ENCODE measurements at regions not wholly inside any gene's neighbourhood (a gene's known extent, or its start where the extent isn't known, plus 50 kb on each side); places are given as distances from the start of the nearest gene placed in this dataset.

DNA sequence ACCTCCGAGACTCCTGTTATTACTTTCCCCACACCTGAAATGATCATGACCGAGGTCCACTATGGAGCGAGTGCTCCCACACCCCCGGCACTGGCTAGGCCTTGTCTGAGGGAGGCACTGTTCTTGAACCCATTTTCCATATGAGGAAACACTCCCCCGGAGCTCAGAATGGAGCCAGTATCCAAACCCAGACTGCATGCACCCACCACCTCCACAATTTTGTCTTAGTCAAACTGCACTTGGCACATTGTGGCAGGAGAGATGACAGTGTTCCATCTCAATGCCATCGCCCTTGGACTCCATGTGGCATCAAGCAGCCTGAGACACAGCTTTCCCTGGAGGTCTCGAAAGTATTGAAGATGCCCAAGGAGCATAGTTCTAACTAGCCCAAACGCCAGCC is 154.1 kb downstream of the NUP210 start:
- DNase-seq: no peak

DNA sequence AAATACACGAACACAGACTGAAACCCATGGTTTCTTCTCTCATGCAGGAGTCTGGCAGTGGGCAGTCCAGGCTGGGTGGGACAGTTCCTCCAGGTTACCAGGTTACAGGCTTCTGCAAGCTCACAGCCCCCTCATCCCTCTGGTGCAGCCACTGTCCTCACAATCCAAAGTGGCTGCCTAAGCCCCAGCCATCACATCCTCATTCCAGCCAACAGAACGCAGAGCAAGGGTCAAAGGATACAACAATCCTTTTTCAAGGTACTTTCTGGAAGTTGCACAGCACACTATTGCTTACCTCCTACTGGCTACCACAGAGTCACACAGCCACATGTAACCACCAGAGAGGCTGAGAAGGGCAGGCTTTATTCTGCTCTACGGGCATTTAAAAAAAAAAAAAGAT is 154.6 kb downstream of the NUP210 start:
- no peak for DNase-seq

DNA sequence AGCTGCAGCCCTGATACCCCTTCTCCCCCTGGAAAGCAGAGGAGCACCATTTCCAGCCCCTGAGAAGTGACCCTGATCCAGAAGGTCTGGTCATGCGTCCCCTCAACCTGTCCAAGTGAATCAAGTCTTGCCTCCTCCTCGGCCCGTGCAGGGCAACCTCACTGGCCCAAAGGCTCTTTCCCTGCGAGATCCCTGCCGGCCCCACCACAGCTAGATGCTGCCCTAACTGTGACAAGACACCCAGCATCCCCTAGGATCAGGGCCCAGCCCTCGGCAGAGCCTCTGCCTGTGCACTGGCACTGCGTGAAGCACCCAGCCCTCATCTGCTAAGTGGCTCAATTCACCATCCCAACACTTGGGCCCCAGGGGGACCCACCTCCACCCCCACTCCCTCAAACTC is 155.1 kb downstream of the NUP210 start:
- no peak for DNase-seq

DNA sequence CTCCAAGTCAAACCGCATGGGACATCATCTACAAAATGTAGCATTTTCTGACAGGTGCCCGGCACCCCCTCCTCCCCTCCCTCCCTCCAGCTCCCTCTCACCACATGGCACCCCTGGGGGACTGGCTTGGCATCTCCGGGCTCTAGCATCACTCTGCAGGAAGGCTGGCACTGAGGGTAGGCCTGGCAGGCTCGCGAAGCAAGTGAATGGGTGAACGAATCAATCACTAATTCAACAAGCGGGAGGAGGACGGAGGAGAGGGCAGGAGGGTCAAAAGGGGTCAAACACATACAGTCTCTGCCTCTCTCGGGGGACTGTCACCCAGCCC is 155.7 kb downstream of the NUP210 start:
- DNase-seq: no peak

DNA sequence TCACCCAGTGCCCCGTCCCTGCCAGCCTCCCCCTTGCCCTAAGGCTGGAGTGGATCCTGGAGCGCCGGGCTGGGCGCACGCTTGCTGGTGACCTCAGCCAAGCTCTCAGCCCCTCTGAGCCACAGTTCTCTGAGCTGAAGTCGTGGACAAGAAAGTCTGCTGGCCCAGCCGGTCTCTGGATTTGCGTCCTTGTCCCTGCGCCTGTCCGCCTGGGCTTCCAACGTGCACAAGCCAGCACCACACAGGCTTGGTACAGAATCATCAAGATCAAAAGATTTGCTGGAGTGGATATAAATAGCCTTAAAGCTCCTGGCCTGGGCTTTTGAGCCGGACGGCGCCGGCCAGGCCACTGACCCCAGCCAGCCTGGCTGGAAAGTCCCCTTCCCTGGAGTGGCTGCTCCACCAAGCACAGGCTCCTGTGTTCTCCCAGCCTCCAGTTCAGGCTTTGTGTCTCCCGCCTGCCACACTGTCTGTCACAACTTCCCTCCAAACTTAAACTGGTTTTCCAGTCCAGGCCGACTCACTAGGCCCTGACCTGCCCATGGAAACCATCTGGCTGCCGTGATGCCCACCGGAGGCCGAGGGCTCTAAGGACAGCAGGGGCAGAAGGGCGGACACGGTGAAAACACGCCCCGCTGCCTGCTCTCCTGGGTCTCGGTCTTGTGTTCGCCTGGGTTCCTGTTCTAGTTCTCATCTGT is 156.2 kb downstream of the NUP210 start:
- peak; percentile 22 for DNase-seq

DNA sequence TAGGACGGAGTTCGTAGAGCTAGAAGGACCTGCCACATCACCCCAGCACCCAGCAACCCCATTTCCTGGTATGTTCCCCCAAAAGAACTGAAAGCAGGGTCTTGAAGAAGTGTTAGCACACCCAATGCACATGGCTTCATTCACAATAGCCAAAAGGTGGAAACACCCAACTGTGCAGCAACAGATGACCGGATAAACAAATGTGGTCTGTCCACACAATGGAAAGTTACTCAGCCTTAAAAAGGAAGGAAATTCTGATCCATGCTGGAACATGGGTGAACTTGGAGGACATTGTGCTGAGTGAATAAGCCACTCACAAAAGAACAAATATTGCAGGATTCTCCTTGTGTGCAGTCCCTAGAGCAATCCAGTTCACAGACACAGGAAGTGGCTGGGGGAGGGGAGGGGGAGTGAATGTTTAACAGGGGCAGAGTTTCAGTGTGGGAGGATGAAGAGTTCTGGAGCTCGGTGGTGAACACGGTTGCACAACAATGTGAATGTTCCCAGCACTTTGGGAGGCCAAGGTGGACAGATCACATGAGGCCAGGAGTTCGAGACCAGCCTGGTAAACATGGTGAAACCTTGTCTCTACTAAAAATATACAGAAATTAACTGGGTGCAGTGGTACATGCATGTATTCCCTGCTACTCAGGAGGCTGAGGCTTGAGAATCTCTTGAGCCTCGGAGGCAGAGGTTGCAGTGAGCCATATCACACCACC is 157.5 kb downstream of the NUP210 start:
- no peak for DNase-seq

DNA sequence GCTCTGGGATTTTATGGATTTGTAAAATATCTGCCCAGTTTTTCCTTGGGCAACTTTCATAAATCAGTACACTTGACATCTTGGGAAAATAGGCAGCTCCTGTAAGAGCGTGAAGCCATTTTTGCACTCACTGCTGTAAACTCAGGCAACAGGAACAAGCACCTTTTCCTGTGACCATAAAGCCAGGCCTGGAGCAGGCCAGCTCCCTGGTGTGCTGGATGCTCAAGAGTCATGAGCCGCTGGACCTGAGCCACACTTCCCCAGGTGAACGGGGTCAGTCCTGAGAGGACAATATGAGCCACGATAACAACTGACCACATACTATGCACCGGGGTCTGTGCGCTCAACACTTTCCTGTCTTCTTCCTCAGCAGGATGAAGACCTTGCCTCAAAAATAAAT is 158.2 kb downstream of the NUP210 start:
- no peak for DNase-seq

DNA sequence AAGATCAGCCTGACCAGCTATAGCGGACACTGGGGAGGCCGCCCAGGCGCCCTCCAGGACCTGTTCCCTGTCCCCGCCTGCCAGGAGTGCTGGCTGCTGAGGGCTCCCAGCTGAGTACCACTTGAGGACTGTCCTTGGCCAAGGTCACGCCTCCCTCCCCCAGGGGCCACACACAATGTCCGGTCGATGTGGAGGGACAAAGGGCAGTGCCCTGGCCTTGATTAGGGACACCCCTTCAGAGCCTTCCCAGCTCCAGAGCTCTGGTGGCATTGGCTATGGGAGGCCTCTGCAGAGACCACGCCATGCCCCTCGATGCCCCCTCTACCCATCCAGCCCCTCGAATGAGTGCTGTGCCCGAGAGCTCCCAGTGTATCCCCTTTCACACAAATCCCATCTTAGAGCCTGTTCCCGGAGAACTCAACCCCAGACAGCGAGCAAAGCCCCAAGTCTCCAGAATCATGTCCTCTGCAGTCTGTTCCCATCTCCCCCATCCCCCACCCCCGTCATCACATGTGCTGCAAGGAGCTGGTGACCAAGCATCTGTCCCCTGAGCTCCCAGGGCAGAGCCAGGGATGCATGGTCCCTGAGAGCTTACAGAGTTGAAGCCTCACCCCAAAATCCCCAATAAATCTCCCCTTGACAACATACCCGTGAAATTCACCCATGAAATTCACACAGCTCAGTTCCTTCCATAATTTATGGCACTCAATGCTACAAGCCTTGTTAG is 158.9 kb downstream of the NUP210 start:
- DNase-seq: no peak

DNA sequence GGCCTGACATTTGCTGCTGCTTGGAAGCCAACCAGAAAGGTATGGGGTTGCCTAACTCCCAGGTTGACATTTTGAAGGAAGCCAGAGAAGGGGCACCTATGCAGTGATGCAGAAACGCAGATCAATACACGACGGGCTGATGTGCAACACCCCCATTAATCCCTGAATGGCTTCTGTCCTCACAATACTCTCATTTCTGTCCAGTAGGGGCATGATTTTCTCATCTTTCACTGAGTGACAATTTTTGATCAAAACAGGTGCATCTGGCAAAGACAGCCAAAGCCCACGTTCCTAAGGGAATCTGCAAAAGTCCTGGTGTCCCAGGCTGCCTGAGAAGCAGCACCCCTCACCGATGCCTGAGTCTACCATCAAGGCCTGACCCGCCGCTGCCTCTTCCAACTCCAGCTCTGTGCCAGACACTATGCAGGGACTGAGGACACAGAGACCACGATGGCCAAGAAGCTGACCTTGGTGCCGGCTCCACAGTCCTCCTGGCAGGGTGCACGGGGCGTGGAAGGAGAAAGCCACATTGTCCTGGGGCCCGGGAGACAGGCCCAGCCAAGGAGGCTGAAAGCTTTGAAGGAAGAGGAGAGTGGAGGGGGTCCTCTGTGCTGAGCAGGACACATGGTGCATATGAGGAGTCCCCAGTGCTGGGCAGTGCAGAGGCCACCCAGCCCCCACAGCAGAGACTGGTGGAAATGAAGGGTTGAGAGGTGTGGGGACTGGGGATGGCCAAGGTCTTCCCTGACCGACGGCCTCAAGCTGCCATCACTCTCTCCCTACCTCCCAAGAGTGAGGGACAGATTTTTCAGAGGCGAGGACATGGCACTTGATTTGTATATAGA is 159.6 kb downstream of the NUP210 start:
- DNase-seq: no peak

DNA sequence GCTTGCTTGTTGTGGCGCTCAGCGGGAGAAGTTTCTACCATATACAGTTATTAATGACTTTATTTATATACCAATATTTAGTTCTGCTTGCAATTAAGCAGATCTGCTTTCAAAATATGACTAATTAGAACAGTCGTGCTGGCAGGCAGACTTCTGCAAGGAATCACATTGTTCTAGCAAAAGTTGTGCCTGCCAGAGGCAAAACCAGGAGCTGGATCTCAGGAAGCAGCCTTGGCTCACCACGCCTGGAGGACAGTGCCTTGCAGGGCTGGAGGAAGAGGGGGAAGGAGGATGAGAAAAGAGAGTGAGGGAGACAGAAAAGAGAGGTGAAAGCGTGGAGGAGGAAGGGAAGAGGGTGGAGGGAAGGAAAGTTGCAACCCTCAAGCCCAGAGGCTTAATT is 160.3 kb downstream of the NUP210 start:
- no peak for DNase-seq

DNA sequence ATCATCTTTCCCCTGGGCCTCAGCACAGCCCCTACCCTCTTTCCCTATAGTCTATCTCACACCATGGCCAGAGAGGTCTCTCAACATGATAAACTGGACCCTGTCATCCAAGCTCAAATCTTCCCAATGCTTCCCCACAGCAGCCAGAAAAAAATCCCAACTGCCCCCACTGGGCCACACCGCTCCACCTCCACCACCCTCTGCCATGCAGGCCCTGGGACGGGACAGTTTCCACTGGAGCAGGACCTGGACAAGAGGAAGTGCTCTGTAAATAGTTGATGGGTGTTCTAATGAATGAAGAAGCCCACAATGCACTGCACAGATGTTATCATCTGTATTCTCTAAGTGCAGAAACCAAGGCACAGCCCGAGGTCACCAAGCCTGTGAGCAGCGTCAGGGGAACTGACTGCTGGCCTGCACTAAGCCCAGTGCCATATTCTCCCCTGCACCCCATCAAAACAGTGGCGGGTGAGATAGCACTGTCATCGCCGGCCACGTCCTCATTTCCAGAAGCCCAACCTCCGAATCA is 161.1 kb downstream of the NUP210 start:
- no peak for DNase-seq

DNA sequence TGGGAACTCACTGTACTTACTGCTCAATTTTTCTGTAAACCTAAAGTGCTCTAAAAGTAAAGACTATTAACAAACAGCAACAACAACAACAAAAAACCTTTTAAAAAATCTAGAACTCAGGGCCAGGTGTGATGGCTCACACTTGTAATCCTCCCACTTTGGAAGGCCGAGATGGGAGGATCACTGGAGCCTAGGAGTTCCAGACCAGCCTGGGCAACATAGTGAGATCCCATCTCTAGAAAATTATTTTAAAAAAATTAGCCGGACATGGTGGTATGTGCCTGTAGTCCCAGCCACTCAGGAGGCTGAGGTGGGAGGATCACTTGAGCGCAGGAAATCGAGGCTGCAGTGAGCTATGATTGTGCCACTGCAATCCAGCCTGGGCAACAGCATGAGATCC is 161.8 kb downstream of the NUP210 start:
- DNase-seq: no peak

DNA sequence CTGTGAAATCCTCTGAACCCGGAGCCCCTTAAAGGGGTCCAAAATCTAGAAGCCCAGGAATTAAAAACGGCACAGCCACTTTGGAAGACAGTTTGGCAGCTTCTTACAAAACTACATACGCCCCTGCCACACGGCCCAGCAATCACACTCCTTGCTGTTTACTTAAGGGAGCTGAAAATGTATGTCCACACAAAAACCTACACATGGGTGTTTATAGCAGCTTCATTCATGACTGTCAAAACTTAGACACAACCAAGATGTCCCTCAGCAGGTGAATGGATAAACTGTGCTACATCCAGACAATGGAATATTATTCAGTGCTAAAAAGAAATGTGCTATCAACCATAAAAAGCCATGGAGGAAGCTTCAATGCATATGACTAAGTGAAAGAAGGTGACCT is 162.5 kb downstream of the NUP210 start:
- no peak for DNase-seq

DNA sequence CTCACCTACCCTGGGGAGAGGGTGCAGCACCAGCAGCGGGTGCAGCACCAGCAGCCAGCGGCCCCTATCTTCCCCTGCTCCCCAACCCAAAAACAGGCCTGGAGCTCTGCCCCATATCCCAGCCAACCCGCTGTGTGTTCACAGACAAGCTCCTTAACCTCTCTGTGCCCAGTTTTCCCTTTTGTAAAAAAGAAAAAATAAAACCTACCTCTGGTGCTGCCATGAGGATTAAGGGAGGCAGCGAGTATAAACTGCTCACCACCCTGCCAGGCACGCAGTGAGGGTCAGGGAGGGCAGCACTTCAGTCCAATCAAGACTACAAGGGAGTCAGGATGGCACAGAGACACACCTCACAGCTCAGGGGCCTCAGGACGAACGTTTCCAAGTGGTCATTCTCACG is 163.3 kb downstream of the NUP210 start:
- DNase-seq: no peak

DNA sequence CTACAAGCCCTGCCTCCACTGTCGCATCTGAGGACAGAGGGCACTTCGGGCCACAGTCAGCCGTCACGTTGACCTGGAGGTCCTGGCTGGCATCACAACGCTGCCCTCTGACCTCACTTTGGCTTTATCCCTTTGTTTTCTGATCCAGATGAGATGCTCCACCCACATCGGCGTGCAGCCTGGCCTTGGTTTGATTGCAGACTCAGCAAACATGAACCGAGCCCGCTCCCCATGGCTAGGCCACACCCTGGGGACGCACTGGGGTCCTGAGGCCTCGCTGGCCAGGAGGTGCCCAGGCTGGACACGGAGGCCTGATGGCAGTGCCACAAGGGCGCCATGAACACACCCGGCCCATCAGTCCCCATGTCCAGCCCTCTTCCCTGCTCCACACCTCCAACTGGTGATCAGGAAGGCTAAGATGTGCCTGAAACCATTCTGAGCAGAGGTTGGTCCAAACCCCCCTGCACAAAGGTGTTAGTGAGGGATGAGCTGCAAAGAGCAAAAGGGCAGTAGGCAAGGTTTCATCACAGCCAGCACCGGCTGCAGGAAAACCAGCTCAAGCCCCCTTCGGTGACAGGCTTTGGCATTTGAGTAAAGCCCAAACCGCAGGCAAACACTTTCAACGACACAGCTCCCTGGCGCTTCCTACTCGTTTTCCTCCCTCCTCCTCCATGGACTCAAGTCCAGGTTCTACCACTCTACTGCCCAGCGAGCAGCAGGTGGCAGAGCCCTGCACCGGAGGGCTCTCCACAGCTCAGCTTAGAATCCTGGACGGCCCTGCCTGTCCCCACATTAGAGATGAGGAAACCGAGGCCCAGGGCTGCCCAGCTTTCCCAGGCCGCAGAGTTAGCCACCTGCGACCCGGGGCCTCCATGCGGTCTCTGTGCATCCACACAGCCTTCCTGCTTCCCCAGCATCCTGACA is 165.8 kb downstream of the NUP210 start:
- no peak for DNase-seq

DNA sequence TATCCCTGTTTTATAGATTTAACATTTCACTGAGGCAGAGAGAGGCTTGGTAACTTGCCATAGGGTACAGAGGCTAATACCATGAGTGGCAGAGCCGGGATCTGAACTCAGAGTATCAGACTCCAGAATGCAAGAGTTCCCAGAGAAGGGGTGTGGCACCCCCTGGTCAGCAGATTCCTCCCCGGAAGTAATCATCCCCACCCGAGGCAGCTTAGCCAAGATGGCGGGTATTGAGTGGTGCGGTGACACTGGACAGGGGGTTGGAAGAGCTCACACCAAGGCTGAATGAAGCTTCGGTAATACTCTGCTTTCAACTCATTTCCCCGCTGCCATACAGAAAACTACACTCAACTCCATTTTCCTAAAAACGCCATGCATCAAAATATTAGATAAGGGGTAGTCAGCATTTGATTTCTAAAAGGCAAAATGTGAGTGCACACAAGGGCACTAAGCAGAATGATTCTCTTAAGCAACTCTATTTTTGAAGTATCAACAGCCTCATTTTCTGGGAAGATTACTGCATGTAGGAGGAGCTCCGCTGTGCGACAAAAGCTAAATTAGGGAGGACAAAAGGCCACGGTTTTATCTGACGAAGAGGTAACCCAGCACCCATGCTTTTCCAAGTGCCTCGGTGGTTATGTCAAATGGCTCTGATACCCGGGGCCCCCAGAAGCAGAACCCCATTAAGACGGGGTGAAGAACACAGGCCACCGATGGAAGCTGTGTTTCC is 166.7 kb downstream of the NUP210 start:
- no peak for DNase-seq

DNA sequence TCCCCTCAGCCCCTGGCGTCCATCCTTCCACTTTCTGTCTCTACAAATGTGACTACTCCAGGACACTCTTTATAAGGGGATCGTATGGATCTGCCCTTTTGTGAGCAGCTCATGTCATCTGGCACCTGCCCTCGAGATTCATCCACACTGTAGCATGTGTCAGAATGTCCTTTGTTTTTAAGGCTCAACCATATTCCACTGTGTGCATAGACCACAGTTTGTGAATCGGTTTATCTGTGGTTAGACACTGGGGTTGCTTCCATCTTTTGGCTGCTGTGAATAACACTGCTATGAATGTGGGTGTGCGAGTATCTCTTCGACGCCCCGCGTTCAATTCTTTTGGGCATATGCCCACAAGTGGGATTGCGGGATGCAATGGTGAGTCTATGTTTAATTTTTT is 167.9 kb downstream of the NUP210 start:
- no peak for DNase-seq

DNA sequence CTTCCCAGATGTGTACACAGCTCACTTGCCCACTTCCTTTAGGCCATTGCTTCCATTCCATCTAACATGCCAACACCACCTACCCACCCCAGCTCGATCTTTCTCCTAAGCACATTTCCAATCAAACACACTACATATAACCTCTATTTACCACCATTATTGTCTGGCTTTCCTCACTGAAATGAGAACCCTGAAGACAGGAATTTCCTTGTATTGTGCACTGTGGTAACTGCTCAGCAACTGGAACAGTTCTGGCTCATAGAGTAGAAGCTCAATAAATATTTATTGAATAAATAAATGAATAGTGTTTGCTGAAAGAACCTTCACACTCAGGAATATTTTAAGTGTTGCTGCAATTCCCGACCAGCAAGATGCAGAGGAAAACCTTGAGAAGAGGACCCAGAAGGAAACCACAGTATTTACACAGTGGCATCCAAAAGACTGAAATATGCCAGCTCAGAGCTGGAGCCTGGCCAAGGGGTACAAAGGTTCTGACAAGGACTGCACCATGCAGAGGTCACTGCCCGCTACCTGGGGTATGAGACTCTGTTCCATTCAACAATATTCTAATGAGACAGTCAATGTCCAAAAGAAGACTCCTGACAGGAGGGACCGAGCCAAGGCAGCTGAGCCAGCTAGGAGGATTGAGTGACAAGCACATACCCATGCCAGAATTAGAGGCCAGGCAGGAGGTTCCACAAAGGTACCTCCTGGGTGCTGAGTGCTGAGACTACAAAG is 168.8 kb downstream of the NUP210 start:
- no peak for DNase-seq

DNA sequence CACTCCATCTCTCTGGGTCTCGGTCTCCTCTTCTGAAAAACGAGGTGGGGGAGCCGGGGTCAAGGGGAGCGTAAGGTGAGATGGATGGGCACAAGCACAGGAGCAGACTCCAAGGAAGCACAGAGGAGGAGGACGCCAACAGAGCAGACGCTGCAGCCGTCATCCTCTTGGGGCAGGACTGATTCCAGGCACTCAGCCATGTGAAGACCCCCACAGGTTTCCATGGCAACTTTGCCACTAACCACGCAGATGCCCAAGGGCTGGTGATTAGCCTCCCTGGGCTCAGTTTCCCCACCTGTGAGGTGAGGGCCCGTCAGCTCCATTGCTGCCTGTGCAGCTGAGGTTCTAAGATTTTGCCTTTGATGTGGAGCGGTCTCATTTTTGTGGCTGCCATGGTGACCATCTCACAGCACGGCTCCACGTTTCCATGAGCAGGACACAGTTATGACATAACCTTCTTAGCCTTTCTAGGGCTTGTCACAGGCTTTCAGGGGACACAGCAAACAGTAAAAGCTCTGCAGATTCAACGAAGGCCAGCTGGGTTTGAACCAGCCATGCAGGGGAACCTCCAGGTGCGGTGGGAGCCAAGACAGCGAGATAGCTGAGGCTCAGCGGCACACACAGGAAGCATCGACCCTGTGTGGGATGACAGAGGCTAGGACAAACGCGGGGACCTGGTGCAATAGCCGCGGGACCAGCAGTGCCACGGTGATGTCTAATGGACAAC is 170.3 kb downstream of the NUP210 start:
- no peak for DNase-seq

DNA sequence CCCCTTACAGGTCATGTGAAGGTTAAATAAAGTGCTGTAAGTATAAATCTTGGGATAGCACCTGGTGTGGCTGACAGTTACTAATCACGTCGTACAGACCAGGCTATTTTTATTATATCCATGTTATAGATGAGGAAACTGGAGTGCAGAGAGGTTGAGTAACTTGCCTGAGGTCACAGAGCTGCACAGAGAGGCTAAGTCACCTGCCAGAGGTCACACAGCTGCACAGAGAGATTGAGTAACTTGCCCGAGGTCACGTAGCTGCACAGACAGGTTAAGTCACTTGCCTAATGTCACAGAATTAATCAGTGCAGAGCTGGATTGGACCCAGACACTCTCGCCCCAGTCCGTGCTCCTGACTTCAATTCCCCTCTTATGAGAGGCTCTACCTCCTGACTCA is 171.5 kb downstream of the NUP210 start:
- no peak for DNase-seq
